ENCODE measurements at regions not wholly inside any gene's neighbourhood (a gene's known extent, or its start where the extent isn't known, plus 50 kb on each side); places are given as distances from the start of the nearest gene placed in this dataset.

GRCh38 chr2:147632198-147632597 is 212.6 kb upstream of the ACVR2A start:
- WGBS, 3 donors: 88 to 95% (median 92%) methylated on average over 1 of the region's 1 CpG

GRCh38 chr2:147631294-147631693 is 213.5 kb upstream of the ACVR2A start:
- 29 to 38% (median 37%) methylated on average over 1 of the region's 1 CpG for WGBS, 3 donors
- intact Hi-C loops (cut with DNase I): no loop called here
- Histone ChIP-seq H3K27ac (no peak overlapping the region), H3K4me1 (no peaks in the 10 kb centered on the region), H3K27me3 (ENCODE audit: insufficient read depth in 3 of 3, low read length in 2 of 3) (no peaks in the 10 kb centered on the region), H3K9me3 (no peaks in the 10 kb centered on the region), H3K4me3 (no peak overlapping the region), H3K36me3 (ENCODE audit: insufficient read depth in 1 of 2, low read depth in 1 of 2) (no peaks in the 10 kb centered on the region)
- DNase-seq (no peak), ATAC-seq (no peak)
- TF ChIP-seq CTCF (IDR thresholded peaks at IDR 0.05): no peak

More at GRCh38 chr2:147632198-147632597, 212.6 kb upstream of the ACVR2A start:
- no peaks in the 10 kb centered on the region for H3K27me3 ChIP-seq (ENCODE audit: insufficient read depth in 3 of 3, low read length in 2 of 3)
- TF ChIP-seq CTCF (IDR thresholded peaks at IDR 0.05): no peak
- H3K4me1 ChIP-seq: no peaks in the 10 kb centered on the region
- no peaks in the 10 kb centered on the region for H3K36me3 ChIP-seq (ENCODE audit: insufficient read depth in 1 of 2, low read depth in 1 of 2)
- no peak overlapping the region for H3K27ac ChIP-seq
- no peak overlapping the region for H3K4me3 ChIP-seq
- DNase-seq (no peak), ATAC-seq (no peak)
- intact Hi-C loops (cut with DNase I): no loop called here
- H3K9me3 ChIP-seq: no peaks in the 10 kb centered on the region

- Histone ChIP-seq H3K27me3 (ENCODE audit: insufficient read depth in 3 of 3, low read length in 2 of 3) (no peaks in the 10 kb centered on the region), H3K4me3 (no peak overlapping the region), H3K4me1 (no peaks in the 10 kb centered on the region), H3K9me3 (no peaks in the 10 kb centered on the region), H3K27ac (no peak overlapping the region), H3K36me3 (ENCODE audit: insufficient read depth in 1 of 2, low read depth in 1 of 2) (no peaks in the 10 kb centered on the region)
- intact Hi-C loops (cut with DNase I): no loop called here
- WGBS, 3 donors: 66 to 73% (median 73%) methylated on average over 6 of the region's 6 CpGs
- DNase-seq (no peak), ATAC-seq (no peak)
- no peak for TF ChIP-seq CTCF (IDR thresholded peaks at IDR 0.05)
Observed at GRCh38 chr2:147630585-147630984, 214.2 kb upstream of the ACVR2A start.

- DNase-seq (no peak), ATAC-seq (no peak)
- TF ChIP-seq CTCF (IDR thresholded peaks at IDR 0.05): no peak
- Histone ChIP-seq H3K4me3 (no peak overlapping the region), H3K27ac (no peak overlapping the region), H3K4me1 (no peaks in the 10 kb centered on the region), H3K9me3 (no peaks in the 10 kb centered on the region), H3K27me3 (ENCODE audit: insufficient read depth in 3 of 3, low read length in 2 of 3) (no peaks in the 10 kb centered on the region), H3K36me3 (ENCODE audit: insufficient read depth in 1 of 2, low read depth in 1 of 2) (no peaks in the 10 kb centered on the region)
- WGBS, 3 donors: 74 to 94% (median 80%) methylated on average over 1 of the region's 1 CpG
- intact Hi-C loops (cut with DNase I): no loop called here
Observed at GRCh38 chr2:147628971-147629421, 215.8 kb upstream of the ACVR2A start.

DNA sequence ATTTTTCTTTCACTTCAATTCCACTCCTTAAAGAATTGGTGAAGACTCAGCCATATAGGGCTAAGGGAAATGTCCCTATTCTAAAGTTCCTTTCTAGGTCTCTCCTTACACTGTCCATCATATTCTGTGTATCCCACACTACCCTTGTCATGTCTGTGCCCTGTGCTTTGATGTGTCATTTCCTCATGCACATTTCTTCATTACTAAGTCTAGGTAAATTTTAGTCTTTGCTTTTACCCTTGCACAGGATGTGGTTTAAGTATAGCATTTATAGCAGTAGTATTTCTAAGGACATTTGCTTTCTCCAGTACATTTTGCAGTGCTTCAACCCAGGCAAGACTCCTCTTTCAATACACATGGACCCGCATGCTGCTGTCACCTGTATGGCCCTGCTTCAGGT is 221.5 kb upstream of the ACVR2A start:
- Histone ChIP-seq H3K9me3 (no peaks in the 10 kb centered on the region), H3K4me1 (no peaks in the 10 kb centered on the region), H3K27me3 (ENCODE audit: insufficient read depth in 3 of 3, low read length in 2 of 3) (peaks cover 0 to 2% (median 0%) of the 10 kb centered on the region in 3 donors), H3K36me3 (ENCODE audit: insufficient read depth in 1 of 2, low read depth in 1 of 2) (no peaks in the 10 kb centered on the region), H3K4me3 (no peak overlapping the region), H3K27ac (no peak overlapping the region)
- no peak for ATAC-seq
- TF ChIP-seq CTCF (IDR thresholded peaks at IDR 0.05): no peak
- intact Hi-C loops (cut with DNase I): no loop called here
- WGBS, 3 donors: 94 to 100% (median 96%) methylated on average over 1 of the region's 1 CpG
- no peak for DNase-seq

All from psoas muscle (tissue), 7 donors.